Cardiac muscle cell (in vitro differentiated cells and primary cell): ENCODE measurements at regions not wholly inside any gene's neighbourhood (a gene's known extent, or its start where the extent isn't known, plus 50 kb on each side); places are given as distances from the start of the nearest gene placed in this dataset.
A peak's percentile ranks its signal among the peaks of the same experiment; 100 is the strongest.

Source experiments
- DNase-seq, 2 donors: peaks; one replicate each; pipeline versions ENCODE4 v3.0.0 to v3.0.0-alpha.2; 2010 to 2017; ENCODE audit warnings: low read depth in 1 of 2, low spot score in 1 of 2
- H3K27ac ChIP-seq: fragments of 200-600 bp; sonication (generic); 2 replicates; pipeline ENCODE4 v1.5.1; 2016
- H3K27me3 ChIP-seq: fragments of 200-600 bp; sonication (generic); 2 replicates; pipeline ENCODE4 v1.6.0; 2016; ENCODE audit warnings: control low read depth
- H3K36me3 ChIP-seq: fragments of 200-600 bp; sonication (generic); 2 replicates; pipeline ENCODE4 v1.5.1; 2016; ENCODE audit warnings: control low read depth
- H3K4me1 ChIP-seq: fragments of 200-600 bp; sonication (generic); 2 replicates; pipeline ENCODE4 v1.8.1; 2017; ENCODE audit warnings: low read depth, mild to moderate bottlenecking, mixed run types
- H3K4me3 ChIP-seq: fragments of 200-600 bp; sonication (generic); 2 replicates; pipeline ENCODE4 v1.5.1; 2016; ENCODE audit warnings: mild to moderate bottlenecking
- H3K9me3 ChIP-seq: fragments of 200-600 bp; sonication (generic); 2 replicates; pipeline ENCODE4 v1.5.1; 2017; ENCODE audit warnings: low read depth, mild to moderate bottlenecking, control low read depth
- TF ChIP-seq, protein P1 (sequence below): IDR thresholded peaks from 2 replicates; pipeline ENCODE4 v1.5.1; 2012; ENCODE audit warnings: low read depth, mild to moderate bottlenecking, low read length

DNA sequence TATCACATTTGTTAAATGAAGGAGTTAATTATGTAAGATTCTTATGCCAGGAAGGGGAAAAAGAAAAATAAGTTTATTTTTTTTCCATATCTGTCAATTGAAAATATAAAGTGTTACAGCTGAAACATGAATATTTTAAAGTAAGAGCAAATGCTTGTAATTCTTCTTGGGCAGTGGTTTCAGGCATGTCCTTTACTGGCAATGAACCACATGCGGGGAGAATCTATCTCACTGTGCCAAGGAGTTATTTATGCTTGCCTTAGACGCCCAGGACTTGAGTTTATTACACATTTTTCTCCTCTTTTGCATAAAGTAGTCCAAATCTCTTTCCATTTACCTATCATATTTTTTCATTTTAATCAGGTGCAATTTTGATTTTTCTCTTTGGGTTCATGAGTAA lies 207.8 kb upstream of the NRIP1 start:
- no peak overlapping the region for H3K27ac ChIP-seq
- TF ChIP-seq, protein P1, sequence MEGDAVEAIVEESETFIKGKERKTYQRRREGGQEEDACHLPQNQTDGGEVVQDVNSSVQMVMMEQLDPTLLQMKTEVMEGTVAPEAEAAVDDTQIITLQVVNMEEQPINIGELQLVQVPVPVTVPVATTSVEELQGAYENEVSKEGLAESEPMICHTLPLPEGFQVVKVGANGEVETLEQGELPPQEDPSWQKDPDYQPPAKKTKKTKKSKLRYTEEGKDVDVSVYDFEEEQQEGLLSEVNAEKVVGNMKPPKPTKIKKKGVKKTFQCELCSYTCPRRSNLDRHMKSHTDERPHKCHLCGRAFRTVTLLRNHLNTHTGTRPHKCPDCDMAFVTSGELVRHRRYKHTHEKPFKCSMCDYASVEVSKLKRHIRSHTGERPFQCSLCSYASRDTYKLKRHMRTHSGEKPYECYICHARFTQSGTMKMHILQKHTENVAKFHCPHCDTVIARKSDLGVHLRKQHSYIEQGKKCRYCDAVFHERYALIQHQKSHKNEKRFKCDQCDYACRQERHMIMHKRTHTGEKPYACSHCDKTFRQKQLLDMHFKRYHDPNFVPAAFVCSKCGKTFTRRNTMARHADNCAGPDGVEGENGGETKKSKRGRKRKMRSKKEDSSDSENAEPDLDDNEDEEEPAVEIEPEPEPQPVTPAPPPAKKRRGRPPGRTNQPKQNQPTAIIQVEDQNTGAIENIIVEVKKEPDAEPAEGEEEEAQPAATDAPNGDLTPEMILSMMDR = no peak
- peak in 1 of 2 donors; percentile 57 for DNase-seq

DNA sequence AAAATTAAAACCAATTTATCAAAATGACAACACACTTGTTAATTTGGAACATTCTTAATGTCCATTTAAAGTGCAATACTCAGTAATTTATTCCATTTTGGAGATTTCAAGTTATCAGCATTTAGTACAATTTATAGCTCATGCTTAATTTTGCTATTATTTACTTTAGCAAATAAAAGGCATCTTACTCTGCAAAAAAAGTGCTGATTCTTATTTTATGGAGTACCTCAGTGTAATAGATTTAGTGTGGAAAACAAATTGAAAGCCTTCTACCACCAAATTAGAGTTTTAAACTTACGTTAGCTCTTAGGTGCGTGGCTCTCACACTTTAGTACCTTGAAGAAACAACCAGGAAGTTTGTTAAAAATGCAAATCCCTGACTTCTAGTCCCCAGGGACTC lies 208.4 kb upstream of the NRIP1 start:
- no peaks in the 10 kb centered on the region for H3K9me3 ChIP-seq
- TF ChIP-seq, protein P1 = no peak
- no peaks in the 10 kb centered on the region for H3K27me3 ChIP-seq
- no peaks in the 10 kb centered on the region for H3K4me1 ChIP-seq
- no peak for DNase-seq
- no peak overlapping the region for H3K4me3 ChIP-seq
- H3K36me3 ChIP-seq = no peaks in the 10 kb centered on the region
- no peak overlapping the region for H3K27ac ChIP-seq

More for the DNA sequence above, 207.8 kb upstream of the NRIP1 start:
- Histone ChIP-seq H3K9me3 (no peaks in the 10 kb centered on the region), H3K4me3 (no peak overlapping the region), H3K4me1 (no peaks in the 10 kb centered on the region), H3K36me3 (no peaks in the 10 kb centered on the region), H3K27me3 (no peaks in the 10 kb centered on the region)

GRCh38 chr21:15274701-15275485 lies 210.1 kb upstream of the NRIP1 start:
- DNase-seq = no peak
- H3K27me3 ChIP-seq = no peaks in the 10 kb centered on the region
- no peak overlapping the region for H3K27ac ChIP-seq
- TF ChIP-seq, protein P1 = no peak
- H3K4me3 ChIP-seq = no peak overlapping the region
- H3K36me3 ChIP-seq = no peaks in the 10 kb centered on the region
- no peaks in the 10 kb centered on the region for H3K4me1 ChIP-seq
- H3K9me3 ChIP-seq = no peaks in the 10 kb centered on the region

DNA sequence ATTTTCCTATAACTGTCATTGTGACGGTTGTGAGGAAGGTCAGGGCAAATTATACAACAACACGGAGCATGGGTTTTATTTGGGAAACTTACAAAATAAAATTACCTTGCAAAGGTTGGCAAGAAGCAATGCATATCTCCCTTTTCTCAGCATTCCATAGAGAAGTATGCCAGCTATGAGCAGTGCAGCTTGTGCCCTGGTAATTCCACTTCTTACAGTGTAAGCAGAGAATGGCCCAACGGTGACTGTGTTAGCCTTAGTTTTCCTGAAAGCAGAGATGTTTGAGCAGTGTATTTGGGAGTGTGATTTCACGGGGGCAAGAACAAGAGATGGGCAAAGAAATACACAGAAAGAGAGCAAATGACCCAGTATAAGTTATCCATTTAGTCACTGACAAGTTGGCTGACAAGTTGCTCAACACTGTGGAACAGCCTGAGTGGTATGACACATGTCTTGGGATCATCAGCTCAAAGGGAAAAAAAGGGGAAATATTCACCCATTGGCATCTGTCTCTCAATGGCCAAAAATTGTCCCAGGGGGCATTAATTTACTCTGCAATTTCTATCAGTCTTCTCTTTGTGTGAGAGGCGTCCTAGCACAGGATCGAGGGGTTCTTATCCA lies 210.9 kb upstream of the NRIP1 start:
- H3K4me1 ChIP-seq = no peaks in the 10 kb centered on the region
- H3K27me3 ChIP-seq = no peaks in the 10 kb centered on the region
- no peak overlapping the region for H3K27ac ChIP-seq
- H3K4me3 ChIP-seq = no peak overlapping the region
- no peak for DNase-seq
- no peaks in the 10 kb centered on the region for H3K36me3 ChIP-seq
- no peaks in the 10 kb centered on the region for H3K9me3 ChIP-seq
- TF ChIP-seq, protein P1 = no peak

DNA sequence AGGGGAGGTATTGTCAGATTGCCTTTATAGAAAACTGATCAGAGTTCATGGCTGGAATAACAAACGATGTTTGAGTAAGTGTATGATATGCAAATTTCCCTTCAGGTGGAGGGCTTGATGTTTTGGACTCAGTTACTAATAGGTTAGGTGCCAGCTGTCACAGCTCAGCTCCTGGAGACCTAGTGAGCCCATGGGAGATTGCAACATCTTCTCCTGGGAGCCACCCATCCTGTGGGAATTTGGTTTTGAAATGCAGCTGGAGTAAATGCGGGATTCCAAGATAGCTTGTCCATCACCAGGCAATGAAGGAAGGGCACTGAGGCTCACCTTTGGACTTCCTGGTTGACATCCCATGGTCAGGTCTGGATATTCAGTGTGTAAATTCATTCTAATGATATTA lies 211.4 kb upstream of the NRIP1 start:
- no peak overlapping the region for H3K4me3 ChIP-seq
- H3K27me3 ChIP-seq = no peaks in the 10 kb centered on the region
- peak in 1 of 2 donors; percentile 17 for DNase-seq
- no peak overlapping the region for H3K27ac ChIP-seq
- H3K36me3 ChIP-seq = no peaks in the 10 kb centered on the region
- no peaks in the 10 kb centered on the region for H3K9me3 ChIP-seq
- no peaks in the 10 kb centered on the region for H3K4me1 ChIP-seq
- TF ChIP-seq, protein P1 = no peak
